GM18517 (cell line): ENCODE measurements at regions not wholly inside any gene's neighbourhood (a gene's known extent, or its start where the extent isn't known, plus 50 kb on each side); places are given as distances from the start of the nearest gene placed in this dataset.

Experiments used
- ATAC-seq: cut with Tn5 transposase; IDR thresholded peaks from one replicate; pipeline ENCODE4 v1.9.1; 2021; ENCODE audit warnings: mild to moderate bottlenecking, moderate library complexity; ENCODE audit not compliant: unreplicated experiment

GRCh38 chr11:10908215-10908951 lies 50.5 kb upstream of the ZBED5 start:
- no peak for ATAC-seq
